Keratinocyte (primary cell): ENCODE measurements at regions not wholly inside any gene's neighbourhood (a gene's known extent, or its start where the extent isn't known, plus 50 kb on each side); places are given as distances from the start of the nearest gene placed in this dataset.

Experiments used
- CTCF ChIP-seq, 3 experiments: IDR thresholded peaks in 1 of 3; conservative IDR thresholded peaks in 1 of 3; optimal IDR thresholded peaks in 1 of 3; 2 replicates in 2 of 3; 3 replicates in 1 of 3; pipeline versions ENCODE3 to v1.5.1; 2011; ENCODE audit warnings: low read length in 3 of 3, mild to moderate bottlenecking in 3 of 3, moderate library complexity in 2 of 3, control low read depth in 1 of 3, inconsistent platforms in 1 of 3; ENCODE audit not compliant: insufficient read depth in 2 of 3; ENCODE audit errors: extremely low read depth in 1 of 3
- EZH2 ChIP-seq: IDR thresholded peaks from one replicate; pipeline ENCODE4 v1.6.1; 2012; ENCODE audit warnings: inconsistent platforms, mild to moderate bottlenecking, low read length, moderate library complexity

- TF ChIP-seq EZH2: no peak
- no peak for TF ChIP-seq CTCF (optimal IDR thresholded peaks at IDR 0.05 in 1 of 3, IDR thresholded peaks at IDR 0.05 in 1 of 3, conservative IDR thresholded peaks at IDR 0.05 in 1 of 3; ENCODE audit: extremely low read depth in 1 of 3, insufficient read depth in 2 of 3, low read length in 3 of 3)
These were observed 411.5 kb upstream of the SMIM21 start for GRCh38 chr18:75839041-75839440.
